Islet of Langerhans (tissue), 1 donor: ENCODE measurements at regions not wholly inside any gene's neighbourhood (a gene's known extent, or its start where the extent isn't known, plus 50 kb on each side); places are given as distances from the start of the nearest gene placed in this dataset.

ENCODE experiments used
- FAIRE-seq: peaks from one replicate; lab custom pipeline; 2011; peaks lifted over from hg19 to GRCh38; lab: Jason Lieb, UNC

GRCh38 chr13:105778196-105778595, 757.3 kb downstream of the EFNB2 start:
- FAIRE-seq = no peak

GRCh38 chr13:105774739-105775460, 760.6 kb downstream of the EFNB2 start:
- no peak for FAIRE-seq

DNA sequence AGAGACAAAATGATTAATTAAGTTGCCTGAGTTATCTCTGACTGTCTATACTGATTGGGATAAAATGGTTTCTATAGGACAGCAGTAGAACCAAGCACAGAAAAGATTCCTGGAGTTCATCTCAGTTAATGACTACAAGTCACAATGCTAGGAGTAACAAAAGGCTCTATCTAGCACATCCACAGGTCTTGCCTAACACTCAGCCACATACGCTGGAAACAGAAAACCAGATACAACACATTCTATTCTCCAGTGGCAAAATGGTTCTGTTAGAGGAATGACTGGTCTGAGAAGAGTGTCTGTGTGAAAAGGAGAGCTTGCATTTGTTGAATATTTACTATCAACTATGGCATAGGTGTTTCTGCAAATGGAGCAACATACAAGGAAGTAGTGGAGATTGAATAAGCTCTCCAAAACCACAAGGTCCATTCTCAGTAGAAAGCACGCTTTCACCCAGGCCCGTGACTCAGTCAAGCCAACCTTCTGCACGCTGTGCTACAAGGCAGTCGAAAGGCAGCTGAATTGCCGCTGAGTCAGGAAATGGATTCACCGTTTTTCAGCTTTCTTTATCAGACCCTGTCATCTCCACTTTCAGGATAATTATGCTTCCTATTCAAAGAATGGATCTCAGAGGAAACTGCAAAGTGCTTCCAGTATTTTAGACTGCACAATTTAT, 761.5 kb downstream of the EFNB2 start:
- no peak for FAIRE-seq

GRCh38 chr13:105773241-105773640, 762.2 kb downstream of the EFNB2 start:
- no peak for FAIRE-seq

GRCh38 chr13:105764486-105764885, 771.0 kb downstream of the EFNB2 start:
- FAIRE-seq = no peak

DNA sequence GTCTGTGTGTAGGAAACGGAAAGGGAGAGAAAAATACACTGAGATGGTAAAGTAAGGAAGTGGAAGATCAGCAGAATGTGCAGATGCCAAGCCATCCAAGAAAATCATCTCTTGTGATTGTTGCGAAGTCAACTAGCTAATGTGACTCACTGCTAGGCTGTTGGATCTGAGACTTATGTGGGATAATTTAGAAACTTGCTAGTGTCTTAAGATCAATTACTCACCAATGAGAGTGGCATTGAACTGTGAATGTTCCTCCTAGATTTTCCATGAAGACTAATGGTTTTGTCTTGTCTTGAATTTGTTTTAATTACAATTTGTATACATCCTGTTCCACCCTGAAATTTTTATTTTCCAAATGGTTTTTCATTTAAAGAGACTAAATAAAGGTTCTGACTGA, 771.6 kb downstream of the EFNB2 start:
- FAIRE-seq = no peak

DNA sequence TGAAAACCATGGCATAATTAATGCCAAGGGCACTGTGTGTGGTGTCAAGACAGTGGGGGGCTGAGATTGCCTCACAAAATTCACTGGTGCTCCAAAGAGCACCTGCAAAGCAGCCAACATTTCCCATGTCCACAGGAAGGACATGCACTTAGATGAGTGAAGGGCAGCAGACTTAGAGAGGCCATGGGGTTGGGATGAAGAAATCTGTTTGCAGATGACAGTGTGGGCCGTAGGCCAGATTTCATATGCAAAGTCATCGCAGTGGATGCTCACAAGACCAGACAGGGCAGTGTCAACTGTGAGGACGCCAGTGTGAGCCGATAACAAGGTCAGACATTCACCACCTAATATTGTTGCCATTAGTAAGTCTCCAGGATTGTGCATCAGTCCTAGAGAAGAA, 773.4 kb downstream of the EFNB2 start:
- FAIRE-seq = no peak

DNA sequence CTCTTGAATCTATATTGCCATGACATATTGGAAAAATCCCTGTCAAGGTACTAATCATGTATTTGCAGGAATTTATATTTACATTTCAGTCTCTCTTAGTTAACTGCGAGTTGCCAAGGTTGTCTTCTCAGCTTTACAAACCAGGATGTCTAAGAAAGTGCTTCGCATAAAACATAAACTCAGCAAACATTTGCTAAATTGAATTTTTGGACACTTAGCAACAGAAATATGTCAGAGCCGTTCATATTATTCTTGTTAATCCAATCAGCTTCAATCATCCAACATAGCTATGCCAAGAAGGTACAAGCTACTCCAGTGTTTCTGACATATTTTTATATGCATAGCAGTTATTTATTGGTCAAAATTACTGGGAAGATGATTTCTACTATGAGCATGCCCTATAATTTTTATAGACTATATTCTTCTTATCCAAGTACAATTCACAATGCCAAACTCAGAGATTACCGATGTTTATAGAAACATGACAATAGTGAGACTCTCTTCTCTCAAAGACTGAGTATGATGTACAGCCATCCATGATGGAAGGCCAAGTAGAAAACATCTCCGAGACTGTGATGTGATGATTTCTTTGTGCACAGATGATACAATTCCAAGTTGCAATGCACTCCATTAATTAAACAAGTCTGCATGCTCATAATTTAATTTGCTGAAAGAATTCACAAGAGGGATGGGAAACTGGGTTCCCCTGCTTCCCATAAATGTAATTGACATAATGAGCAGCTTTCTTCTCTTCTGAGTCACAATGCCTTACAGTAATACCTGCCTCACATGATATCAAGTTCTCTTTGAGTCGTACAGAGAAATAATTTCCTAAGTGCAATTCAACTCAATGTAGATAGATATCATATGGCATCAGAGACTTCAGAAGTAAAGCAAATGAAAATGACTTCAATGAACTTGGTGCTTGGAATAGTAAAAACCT, 776.3 kb downstream of the EFNB2 start:
- no peak for FAIRE-seq

GRCh38 chr13:105740739-105741138, 794.7 kb downstream of the EFNB2 start:
- FAIRE-seq = no peak

- no peak for FAIRE-seq
Measured at GRCh38 chr13:105737688-105738087, 797.8 kb downstream of the EFNB2 start.

GRCh38 chr13:105735281-105735680, 800.2 kb downstream of the EFNB2 start:
- FAIRE-seq = no peak

GRCh38 chr13:105732806-105733529, 802.5 kb downstream of the EFNB2 start:
- FAIRE-seq = no peak

- no peak for FAIRE-seq
Measured at GRCh38 chr13:105725887-105726286, 809.6 kb downstream of the EFNB2 start.

- no peak for FAIRE-seq
Measured at GRCh38 chr13:105721016-105721415, 814.4 kb downstream of the EFNB2 start.

- FAIRE-seq = no peak
Measured at GRCh38 chr13:105719859-105720258, 815.6 kb downstream of the EFNB2 start.

GRCh38 chr13:105709181-105709580, 826.3 kb downstream of the EFNB2 start:
- no peak for FAIRE-seq

DNA sequence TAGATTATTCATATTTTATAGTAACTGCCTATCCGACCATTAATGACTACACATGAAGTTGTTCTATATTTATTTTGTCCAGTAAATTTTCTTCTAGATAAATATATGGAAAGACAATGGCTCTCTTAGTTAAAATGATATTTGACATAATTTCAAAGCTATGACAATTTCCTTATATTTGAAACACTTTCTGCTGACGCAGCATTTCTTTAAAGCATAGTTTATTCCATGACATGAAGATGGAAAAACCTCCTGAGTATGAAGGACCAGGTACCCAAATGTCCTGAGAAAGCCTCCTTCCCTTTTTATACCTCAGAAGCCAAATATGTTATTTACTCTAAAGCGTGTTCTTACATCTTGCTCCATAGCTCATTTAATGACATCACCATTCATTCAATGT, 831.6 kb downstream of the EFNB2 start:
- no peak for FAIRE-seq

GRCh38 chr13:105702441-105702840, 833.0 kb downstream of the EFNB2 start:
- FAIRE-seq = no peak

- no peak for FAIRE-seq
Measured at GRCh38 chr13:105692769-105693168, 842.7 kb downstream of the EFNB2 start.

DNA sequence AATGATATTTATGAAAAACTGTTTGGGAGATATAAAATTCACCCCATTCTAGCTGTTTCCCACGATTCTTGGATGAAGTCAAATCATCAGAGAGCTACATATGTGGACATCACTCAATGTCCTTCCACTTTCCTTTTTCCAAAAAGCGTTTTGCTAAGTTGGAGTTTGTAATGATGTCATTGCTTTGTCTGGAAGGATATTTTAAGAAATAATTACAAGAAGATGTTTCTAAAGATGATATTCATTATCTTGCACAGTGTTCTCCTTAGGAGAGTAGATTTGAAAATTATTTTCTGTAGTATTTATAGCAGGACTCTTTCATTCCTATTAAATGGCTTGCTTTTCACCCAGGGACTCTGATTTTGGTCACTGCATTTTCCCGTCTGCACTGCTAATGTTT, 851.2 kb downstream of the EFNB2 start:
- no peak for FAIRE-seq

DNA sequence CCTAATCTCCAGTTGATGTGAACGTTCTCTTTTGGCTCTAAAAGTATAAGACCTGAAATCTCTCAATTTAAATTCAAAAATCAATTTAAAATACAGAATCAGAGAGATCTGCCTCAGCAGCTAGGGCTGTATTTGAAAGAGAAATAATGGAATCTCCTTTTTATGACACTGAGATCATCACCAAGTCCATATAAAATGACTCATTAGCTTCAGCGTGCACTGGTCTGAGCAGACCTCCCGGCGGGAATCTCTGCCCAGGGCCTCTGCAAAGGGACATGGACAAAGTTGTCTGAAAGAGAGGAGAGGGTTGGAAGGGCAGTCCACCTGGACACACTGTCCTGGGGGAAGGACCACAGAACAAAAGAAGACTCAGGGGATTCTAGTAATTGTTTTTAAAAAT, 855.6 kb downstream of the EFNB2 start:
- no peak for FAIRE-seq

DNA sequence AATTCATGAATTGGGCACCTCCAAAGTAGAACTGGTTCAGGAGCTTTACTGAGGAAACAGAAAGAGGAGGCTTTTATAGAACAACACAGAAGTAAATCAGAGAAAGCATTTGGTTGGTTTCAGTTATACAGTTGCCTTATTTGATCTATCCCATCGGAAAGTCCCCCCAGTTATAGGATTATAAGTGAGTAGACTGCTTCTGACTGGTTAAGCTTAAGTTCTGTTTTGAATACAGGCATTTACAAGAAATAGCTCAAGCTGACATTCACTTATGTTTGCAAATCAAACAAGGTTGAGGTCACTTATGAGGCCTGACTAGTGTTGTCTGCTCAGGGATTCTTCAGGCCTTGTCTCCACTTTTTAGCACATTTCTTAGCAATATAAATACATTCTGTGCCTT, 857.4 kb downstream of the EFNB2 start:
- no peak for FAIRE-seq
